GM21529 (cell line): ENCODE measurements at regions not wholly inside any gene's neighbourhood (a gene's known extent, or its start where the extent isn't known, plus 50 kb on each side); places are given as distances from the start of the nearest gene placed in this dataset.
"Not testable (repeated sequence)": the region's sequence is repeated elsewhere in the genome, so short reads cannot be mapped to it uniquely, and the experiment has no call there.

Experiments
- ATAC-seq: cut with Tn5 transposase; IDR thresholded peaks from one replicate; pipeline ENCODE4 v1.9.1; 2021; ENCODE audit not compliant: unreplicated experiment

- ATAC-seq: no peak
Measured at GRCh38 chr11:38176686-38177322, 1578.8 kb upstream of the RAG2 start.

GRCh38 chr11:38173676-38174075, 1575.6 kb upstream of the RAG2 start:
- no peak for ATAC-seq

GRCh38 chr11:38169286-38169685, 1571.2 kb upstream of the RAG2 start:
- no peak for ATAC-seq

GRCh38 chr11:38163526-38163925, 1565.5 kb upstream of the RAG2 start:
- no peak for ATAC-seq

- ATAC-seq: no peak
Measured at GRCh38 chr11:38160433-38160832, 1562.4 kb upstream of the RAG2 start.

- ATAC-seq: no peak
Measured at GRCh38 chr11:38159038-38159437, 1561.0 kb upstream of the RAG2 start.

GRCh38 chr11:38156495-38157146, 1558.6 kb upstream of the RAG2 start:
- ATAC-seq: no peak

GRCh38 chr11:38155856-38156255, 1557.8 kb upstream of the RAG2 start:
- ATAC-seq: no peak

GRCh38 chr11:38153985-38154384, 1555.9 kb upstream of the RAG2 start:
- no peak for ATAC-seq

- ATAC-seq: no peak
Measured at GRCh38 chr11:38143852-38144251, 1545.8 kb upstream of the RAG2 start.

- ATAC-seq: no peak
Measured at GRCh38 chr11:38138972-38139371, 1540.9 kb upstream of the RAG2 start.

- ATAC-seq: no peak
Measured at GRCh38 chr11:38136887-38137286, 1538.9 kb upstream of the RAG2 start.

- no peak for ATAC-seq
Measured at GRCh38 chr11:38131535-38131934, 1533.5 kb upstream of the RAG2 start.

- ATAC-seq: no peak
Measured at GRCh38 chr11:38130976-38131375, 1532.9 kb upstream of the RAG2 start.

- ATAC-seq: no peak
Measured at GRCh38 chr11:38130514-38130913, 1532.5 kb upstream of the RAG2 start.

GRCh38 chr11:38123673-38124072, 1525.6 kb upstream of the RAG2 start:
- ATAC-seq: no peak

GRCh38 chr11:38116616-38117015, 1518.6 kb upstream of the RAG2 start:
- ATAC-seq: not testable (repeated sequence)

GRCh38 chr11:38115381-38115780, 1517.3 kb upstream of the RAG2 start:
- not testable (repeated sequence) for ATAC-seq

GRCh38 chr11:38100836-38101462, 1502.9 kb upstream of the RAG2 start:
- no peak for ATAC-seq

GRCh38 chr11:38095268-38095667, 1497.2 kb upstream of the RAG2 start:
- no peak for ATAC-seq

GRCh38 chr11:38089726-38090125, 1491.7 kb upstream of the RAG2 start:
- ATAC-seq: no peak

- no peak for ATAC-seq
Measured at GRCh38 chr11:38060920-38061319, 1462.9 kb upstream of the RAG2 start.
